Lung (tissue), 11 donors: ENCODE measurements at regions not wholly inside any gene's neighbourhood (a gene's known extent, or its start where the extent isn't known, plus 50 kb on each side); places are given as distances from the start of the nearest gene placed in this dataset.

Experiments
- ATAC-seq: fragments of 200-7000 bp; cut with Tn5 transposase; one replicate; pipeline ENCODE4 v1.9.1; 2020; ENCODE audit warnings: moderate number of reproducible peaks; ENCODE audit not compliant: insufficient read depth, low FRiP score
- DNase-seq, 3 donors: peaks; one replicate each; pipeline ENCODE4 v3.0.0-alpha.2; 2013 to 2017
- H3K27ac ChIP-seq, 2 donors: one replicate each; pipeline ENCODE4 v1.5.1; 2013; ENCODE audit warnings: mild to moderate bottlenecking in 2 of 2, moderate library complexity in 2 of 2, control low read depth in 1 of 2, inconsistent platforms in 1 of 2, low read depth in 1 of 2, low read length in 1 of 2
- H3K27me3 ChIP-seq, 3 donors: one replicate each; pipeline ENCODE4 v1.5.1; 2013; ENCODE audit warnings: low read length in 2 of 3; ENCODE audit not compliant: control insufficient read depth in 3 of 3, insufficient read depth in 3 of 3
- H3K36me3 ChIP-seq, 4 donors: one replicate each; pipeline ENCODE4 v1.5.1; 2013; ENCODE audit warnings: low read length in 4 of 4, mild to moderate bottlenecking in 1 of 4, moderate library complexity in 1 of 4; ENCODE audit not compliant: control insufficient read depth in 4 of 4, insufficient read depth in 4 of 4
- H3K4me1 ChIP-seq, 5 donors: one replicate each; pipeline ENCODE4 v1.5.1; 2013; ENCODE audit warnings: low read length in 5 of 5, mild to moderate bottlenecking in 2 of 5, moderate library complexity in 1 of 5; ENCODE audit not compliant: control insufficient read depth in 5 of 5, insufficient read depth in 5 of 5
- H3K4me3 ChIP-seq: one replicate; pipeline ENCODE4 v1.5.1; 2013; ENCODE audit warnings: mild to moderate bottlenecking, control low read depth, moderate library complexity
- H3K9ac ChIP-seq, 2 donors: one replicate each; pipeline ENCODE4 v1.5.1; 2013; ENCODE audit warnings: low read length in 2 of 2, control low read depth in 1 of 2; ENCODE audit not compliant: insufficient read depth in 1 of 2
- H3K9me3 ChIP-seq, 4 donors: one replicate each; pipeline ENCODE4 v1.5.1; 2013; ENCODE audit warnings: low read length in 3 of 4, mild to moderate bottlenecking in 1 of 4, moderate library complexity in 1 of 4; ENCODE audit not compliant: control insufficient read depth in 4 of 4, insufficient read depth in 3 of 4
- WGBS, 2 donors: extraction: QIAGEN DNeasy Blood & Tissue Kit; methylation state at CpG; one replicate each; pipeline ENCODE4 v1.1.7; 2013; 5-methylcytosine and 5-hydroxymethylcytosine counted together
- TF ChIP-seq, protein P1 (sequence below): IDR thresholded peaks from 2 replicates; pipeline ENCODE4 v1.5.1; 2012; ENCODE audit warnings: mild to moderate bottlenecking; ENCODE audit errors: control extremely low read depth, extremely low read depth
- donor health status: control.
- donor health status: control.
- donor health status: Bipolar disorder and iron deficiency.
- donor health status: healthy.
- donor health status: DM: yes; HTN: yes; CAD: no.

DNA sequence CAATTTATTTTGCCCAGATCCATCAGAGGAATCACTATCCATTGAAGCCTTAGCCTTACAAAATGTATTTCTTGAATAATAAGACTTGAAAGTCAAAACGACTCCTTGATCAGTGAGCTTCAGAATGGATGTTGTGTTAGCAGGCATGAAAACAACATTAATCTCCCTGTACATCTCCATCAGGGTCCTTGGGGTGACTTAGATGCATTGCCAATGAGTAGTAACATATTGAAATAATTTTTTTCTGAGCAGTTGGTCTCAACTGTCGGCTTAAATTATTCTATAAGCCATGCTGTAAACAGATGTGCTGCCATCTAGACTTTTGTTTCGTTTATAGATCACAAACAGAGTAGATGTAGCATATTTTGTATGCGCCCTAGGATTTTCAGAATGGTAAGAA is 482.0 kb downstream of the AMY1C start:
- H3K27me3 ChIP-seq, result no peaks in the 10 kb centered on the region
- no peak for ATAC-seq
- TF ChIP-seq, protein P1, sequence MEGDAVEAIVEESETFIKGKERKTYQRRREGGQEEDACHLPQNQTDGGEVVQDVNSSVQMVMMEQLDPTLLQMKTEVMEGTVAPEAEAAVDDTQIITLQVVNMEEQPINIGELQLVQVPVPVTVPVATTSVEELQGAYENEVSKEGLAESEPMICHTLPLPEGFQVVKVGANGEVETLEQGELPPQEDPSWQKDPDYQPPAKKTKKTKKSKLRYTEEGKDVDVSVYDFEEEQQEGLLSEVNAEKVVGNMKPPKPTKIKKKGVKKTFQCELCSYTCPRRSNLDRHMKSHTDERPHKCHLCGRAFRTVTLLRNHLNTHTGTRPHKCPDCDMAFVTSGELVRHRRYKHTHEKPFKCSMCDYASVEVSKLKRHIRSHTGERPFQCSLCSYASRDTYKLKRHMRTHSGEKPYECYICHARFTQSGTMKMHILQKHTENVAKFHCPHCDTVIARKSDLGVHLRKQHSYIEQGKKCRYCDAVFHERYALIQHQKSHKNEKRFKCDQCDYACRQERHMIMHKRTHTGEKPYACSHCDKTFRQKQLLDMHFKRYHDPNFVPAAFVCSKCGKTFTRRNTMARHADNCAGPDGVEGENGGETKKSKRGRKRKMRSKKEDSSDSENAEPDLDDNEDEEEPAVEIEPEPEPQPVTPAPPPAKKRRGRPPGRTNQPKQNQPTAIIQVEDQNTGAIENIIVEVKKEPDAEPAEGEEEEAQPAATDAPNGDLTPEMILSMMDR, result no peak

DNA sequence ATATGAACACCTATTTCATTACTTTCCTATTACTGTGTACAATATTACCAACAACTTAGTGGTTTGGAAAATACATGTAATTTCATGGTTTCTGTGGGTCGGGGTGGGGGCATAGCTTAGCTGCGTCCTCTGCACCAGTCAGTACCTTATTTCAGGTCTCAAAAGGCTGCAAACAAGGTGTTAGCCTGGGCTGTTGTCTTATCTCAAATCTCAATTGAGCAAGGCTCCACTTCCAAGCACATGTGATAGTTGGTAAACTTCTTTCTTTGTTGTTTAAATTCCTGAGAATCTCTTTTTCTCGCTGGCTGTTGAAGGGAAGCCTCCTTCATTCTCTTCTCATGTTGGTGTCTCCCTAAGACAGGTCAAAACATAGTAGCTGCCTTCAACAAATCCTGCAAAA is 485.4 kb downstream of the AMY1C start:
- H3K9ac ChIP-seq, result no peak overlapping the region
- H3K36me3 ChIP-seq, result no peaks in the 10 kb centered on the region
- H3K9me3 ChIP-seq, result no peaks in the 10 kb centered on the region
- H3K27me3 ChIP-seq, result no peaks in the 10 kb centered on the region
- no peak overlapping the region for H3K27ac ChIP-seq
- DNase-seq, result no peak
- H3K4me3 ChIP-seq, result no peak overlapping the region
- WGBS, 2 donors, result 33 to 40% methylated on average over 3 of the region's 3 CpGs
- H3K4me1 ChIP-seq, result peaks cover 0 to 6% (median 0%) of the 10 kb centered on the region in 5 donors
- TF ChIP-seq, protein P1, result no peak
- no peak for ATAC-seq

More for the DNA sequence above, 482.0 kb downstream of the AMY1C start:
- Histone ChIP-seq H3K36me3 (no peaks in the 10 kb centered on the region), H3K4me1 (peaks cover 0 to 6% (median 0%) of the 10 kb centered on the region in 5 donors), H3K9me3 (no peaks in the 10 kb centered on the region), H3K4me3 (no peak overlapping the region), H3K27ac (no peak overlapping the region), H3K9ac (no peak overlapping the region)
- no peak for DNase-seq
- 73 to 77% methylated on average over 4 of the region's 4 CpGs for whole genome bisulfite sequencing, 2 donors

DNA sequence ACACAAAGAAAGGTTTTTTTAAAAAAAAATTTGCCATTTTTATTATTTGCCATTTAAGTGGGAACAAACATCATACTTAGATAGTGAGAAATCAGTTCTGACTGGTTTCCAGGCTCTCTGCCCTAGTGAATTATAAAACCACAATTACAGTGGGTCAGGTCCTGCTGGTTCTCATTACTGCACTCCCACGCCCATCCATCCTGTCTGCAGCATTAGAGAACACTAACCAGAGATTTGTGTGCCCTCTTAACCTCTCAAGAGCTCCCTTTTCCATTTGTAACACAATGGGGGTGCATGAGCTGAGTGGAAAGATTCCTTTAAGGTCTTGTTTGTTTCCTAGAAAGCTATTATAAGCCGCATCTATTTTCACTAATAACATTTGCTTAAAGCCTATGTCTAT is 489.3 kb downstream of the AMY1C start:
- Histone ChIP-seq H3K36me3 (no peaks in the 10 kb centered on the region), H3K9ac (no peak overlapping the region), H3K4me3 (no peak overlapping the region), H3K9me3 (no peaks in the 10 kb centered on the region), H3K4me1 (peaks cover 0 to 15% (median 0%) of the 10 kb centered on the region in 5 donors), H3K27me3 (no peaks in the 10 kb centered on the region), H3K27ac (no peak overlapping the region)
- 54 to 60% methylated on average over 2 of the region's 2 CpGs for WGBS, 2 donors
- no peak for ATAC-seq
- TF ChIP-seq, protein P1, result no peak
- DNase-seq, result no peak

DNA sequence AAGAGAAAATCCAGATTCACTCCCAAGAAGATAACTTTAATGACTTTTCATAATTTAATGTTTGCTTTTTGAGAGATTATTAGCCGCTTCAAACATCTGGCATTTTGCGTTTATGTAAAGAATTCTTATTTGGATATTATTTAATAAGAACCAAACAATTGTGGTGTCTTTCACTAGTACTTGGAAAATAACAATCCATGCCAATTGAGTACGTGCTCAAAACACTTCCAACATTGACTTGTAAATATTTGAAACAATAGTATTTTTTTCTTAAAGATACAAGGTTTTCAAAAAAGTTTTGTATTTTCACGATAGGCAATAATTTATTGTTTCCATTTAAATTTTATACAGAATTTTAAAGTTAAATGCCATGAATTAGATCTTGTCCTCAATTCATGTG is 498.7 kb downstream of the AMY1C start:
- Histone ChIP-seq H3K36me3 (no peaks in the 10 kb centered on the region), H3K27me3 (no peaks in the 10 kb centered on the region), H3K4me3 (no peak overlapping the region), H3K9ac (no peak overlapping the region), H3K27ac (no peak overlapping the region), H3K9me3 (no peaks in the 10 kb centered on the region), H3K4me1 (peaks cover 0 to 9% (median 0%) of the 10 kb centered on the region in 5 donors)
- TF ChIP-seq, protein P1, result no peak
- WGBS, 2 donors, result 59 to 86% methylated on average over 4 of the region's 4 CpGs
- DNase-seq (peak in 2 of 3 donors; percentile 62 to 85), ATAC-seq (no peak)
